ENCODE measurements at regions not wholly inside any gene's neighbourhood (a gene's known extent, or its start where the extent isn't known, plus 50 kb on each side); places are given as distances from the start of the nearest gene placed in this dataset.

GRCh38 chr9:99490729-99491128, 268.6 kb downstream of the SEC61B start:
- WGBS (ENCODE audit: extremely low coverage, insufficient read length, low lambda C conversion rate), result no CpG with 5 or more reads among the region's 3 CpGs
- Histone ChIP-seq H3K9me3 (ENCODE audit: control insufficient read depth, low read depth, low read length) (no peaks in the 10 kb centered on the region), H3K56ac (ENCODE audit: insufficient read length, low read depth, low read length) (no peak overlapping the region), H3K4me1 (ENCODE audit: insufficient read depth, low read length) (peaks cover 11% of the 10 kb centered on the region), H2BK15ac (ENCODE audit: low read depth, low read length) (no peak overlapping the region), H2BK5ac (ENCODE audit: insufficient read length, low read length) (no peak overlapping the region), H3K18ac (ENCODE audit: insufficient read length, low read depth, low read length) (no peak overlapping the region), H3K27ac (ENCODE audit: insufficient read length, low read depth, low read length) (no peak overlapping the region), H4K91ac (ENCODE audit: insufficient read length, low read depth, low read length) (no peak overlapping the region), H3K79me2 (ENCODE audit: insufficient read depth, low read length) (no peaks in the 10 kb centered on the region), H3T11ph (ENCODE audit: low read length) (no peak overlapping the region), H4K20me1 (ENCODE audit: control insufficient read depth, insufficient read depth, insufficient read length) (no peaks in the 10 kb centered on the region), H2AK5ac (ENCODE audit: insufficient read length, low read length) (no peak overlapping the region), H3K79me1 (ENCODE audit: insufficient read depth, low read depth, low read length, poor library complexity, severe bottlenecking) (no peaks in the 10 kb centered on the region), H3K9ac (ENCODE audit: extremely low read depth, insufficient read length, low read length) (no peak overlapping the region), H3K27me3 (ENCODE audit: insufficient read depth, low read length) (no peaks in the 10 kb centered on the region), H3K14ac (ENCODE audit: insufficient read depth, low read length) (no peak overlapping the region), H3K4me2 (ENCODE audit: insufficient read depth, insufficient read length, low read length) (no peak overlapping the region), H4K8ac (replicated peaks; ENCODE audit: insufficient read length, low read depth, low read length) (no peak overlapping the region), H3K23ac (ENCODE audit: insufficient read length, low read depth, low read length) (no peak overlapping the region), H4K5ac (ENCODE audit: insufficient read length, low read depth, low read length) (no peak overlapping the region), H2BK20ac (ENCODE audit: low read depth, low read length, poor library complexity, severe bottlenecking) (no peak overlapping the region), H3K4ac (ENCODE audit: low read depth, low read length) (no peak overlapping the region), H3K23me2 (ENCODE audit: insufficient read length, low read depth, low read length, poor library complexity, severe bottlenecking) (no peaks in the 10 kb centered on the region), H2BK12ac (ENCODE audit: insufficient read length, low read depth, low read length) (no peak overlapping the region), H2AFZ (ENCODE audit: low read length) (no peak overlapping the region), H2BK120ac (ENCODE audit: low read depth, low read length, poor library complexity, severe bottlenecking) (no peak overlapping the region)
- peaks cover 33 to 45% of the 10 kb centered on the region in 2 experiments for H3K4me1 Mint-ChIP-seq
- no peak for TF ChIP-seq CTCF (conservative IDR thresholded peaks at IDR 0.05)
- no peaks in the 10 kb centered on the region for H3K36me3 Mint-ChIP-seq (ENCODE audit: insufficient read depth in 1 of 3, low read depth in 3 of 3)
- H3K27ac Mint-ChIP-seq, result no peak overlapping the region
- no peak overlapping the region for H3K4me3 Mint-ChIP-seq
- H3K9me3 Mint-ChIP-seq, result no peaks in the 10 kb centered on the region
- DNase-seq, result no peak
- peaks cover 5% of the 10 kb centered on the region for H3K27me3 Mint-ChIP-seq (ENCODE audit: low read depth)
